ENCODE measurements at regions not wholly inside any gene's neighbourhood (a gene's known extent, or its start where the extent isn't known, plus 50 kb on each side); places are given as distances from the start of the nearest gene placed in this dataset.

DNA sequence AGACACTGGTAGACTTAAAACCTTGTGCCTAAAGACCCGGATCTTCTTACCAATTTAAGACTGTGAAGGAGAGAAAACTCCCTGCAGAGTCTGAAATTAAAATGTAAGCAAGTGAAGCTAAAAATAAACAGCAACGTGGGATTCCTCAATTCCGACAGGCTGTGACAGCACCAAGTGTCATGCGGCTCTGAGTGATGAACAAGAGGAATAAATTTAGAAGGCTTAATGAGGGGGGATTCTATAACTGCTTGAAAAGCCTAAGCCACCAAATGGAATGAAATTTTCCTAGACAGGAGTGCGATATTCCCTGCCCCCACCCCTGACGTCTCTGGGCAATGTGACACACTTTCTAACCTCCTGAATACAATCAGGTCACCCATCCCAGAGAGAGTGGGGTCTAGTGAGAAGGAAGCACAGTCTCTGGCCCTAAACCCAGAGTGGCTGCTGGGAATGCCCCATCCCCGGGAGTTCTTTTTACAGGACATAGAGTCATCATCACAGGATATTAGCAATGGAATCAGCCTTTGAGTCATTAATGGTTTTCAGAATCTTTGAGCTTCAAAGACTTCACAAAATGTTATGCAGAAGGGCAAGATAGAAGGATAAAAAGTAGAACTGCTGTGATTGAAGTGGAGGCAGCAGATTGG is 114.3 kb downstream of the EDEM1 start:
- DNase-seq (ENCODE audit: low spot score) = no peak
- H3K4me3 ChIP-seq = no peak overlapping the region
- H3K36me3 ChIP-seq = no peaks in the 10 kb centered on the region
- intact Hi-C loops (cut with DNase I) = no loop called here
- H3K27ac ChIP-seq = no peak overlapping the region
- TF ChIP-seq POLR2AphosphoS5 (IDR thresholded peaks at IDR 0.05) (no peak), POLR2A (IDR thresholded peaks at IDR 0.05) (no peak)
- TF ChIP-seq, protein P1, sequence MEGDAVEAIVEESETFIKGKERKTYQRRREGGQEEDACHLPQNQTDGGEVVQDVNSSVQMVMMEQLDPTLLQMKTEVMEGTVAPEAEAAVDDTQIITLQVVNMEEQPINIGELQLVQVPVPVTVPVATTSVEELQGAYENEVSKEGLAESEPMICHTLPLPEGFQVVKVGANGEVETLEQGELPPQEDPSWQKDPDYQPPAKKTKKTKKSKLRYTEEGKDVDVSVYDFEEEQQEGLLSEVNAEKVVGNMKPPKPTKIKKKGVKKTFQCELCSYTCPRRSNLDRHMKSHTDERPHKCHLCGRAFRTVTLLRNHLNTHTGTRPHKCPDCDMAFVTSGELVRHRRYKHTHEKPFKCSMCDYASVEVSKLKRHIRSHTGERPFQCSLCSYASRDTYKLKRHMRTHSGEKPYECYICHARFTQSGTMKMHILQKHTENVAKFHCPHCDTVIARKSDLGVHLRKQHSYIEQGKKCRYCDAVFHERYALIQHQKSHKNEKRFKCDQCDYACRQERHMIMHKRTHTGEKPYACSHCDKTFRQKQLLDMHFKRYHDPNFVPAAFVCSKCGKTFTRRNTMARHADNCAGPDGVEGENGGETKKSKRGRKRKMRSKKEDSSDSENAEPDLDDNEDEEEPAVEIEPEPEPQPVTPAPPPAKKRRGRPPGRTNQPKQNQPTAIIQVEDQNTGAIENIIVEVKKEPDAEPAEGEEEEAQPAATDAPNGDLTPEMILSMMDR (IDR thresholded peaks at IDR 0.05) = no peak
- H3K9me3 ChIP-seq = no peaks in the 10 kb centered on the region
- H3K4me1 ChIP-seq (replicated peaks) = no peaks in the 10 kb centered on the region
- no peaks in the 10 kb centered on the region for H3K27me3 ChIP-seq (replicated peaks; ENCODE audit: insufficient read depth)
- WGBS = 64% methylated on average over 7 of the region's 7 CpGs

DNA sequence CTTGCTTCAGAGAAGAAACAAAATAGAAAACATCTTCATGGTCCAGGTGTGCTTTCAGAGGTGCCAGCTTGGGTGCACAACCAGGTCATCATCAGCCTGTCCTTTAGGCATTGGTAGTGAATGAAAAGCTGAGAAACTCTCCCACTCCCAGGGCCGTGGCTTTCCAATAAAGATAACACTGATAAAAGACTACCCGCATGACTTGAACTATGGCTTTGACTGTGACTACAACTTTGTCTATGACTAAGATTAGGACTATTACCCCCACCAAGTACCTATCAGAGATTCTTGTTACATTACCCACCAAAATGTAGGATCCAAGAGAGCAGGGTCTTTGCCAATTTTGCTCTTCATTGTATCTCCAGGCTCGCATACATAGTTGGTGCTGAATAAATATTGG is 115.2 kb downstream of the EDEM1 start:
- Histone ChIP-seq H3K27me3 (replicated peaks; ENCODE audit: insufficient read depth) (no peaks in the 10 kb centered on the region), H3K4me3 (no peak overlapping the region), H3K9me3 (no peaks in the 10 kb centered on the region), H3K36me3 (no peaks in the 10 kb centered on the region), H3K27ac (no peak overlapping the region), H3K4me1 (replicated peaks) (no peaks in the 10 kb centered on the region)
- intact Hi-C loops (cut with DNase I) = no loop called here
- TF ChIP-seq POLR2A (IDR thresholded peaks at IDR 0.05) (no peak), POLR2AphosphoS5 (IDR thresholded peaks at IDR 0.05) (no peak)
- TF ChIP-seq, protein P1 (IDR thresholded peaks at IDR 0.05) = no peak
- 68% methylated on average over 3 of the region's 3 CpGs for WGBS
- no peak for DNase-seq (ENCODE audit: low spot score)

DNA sequence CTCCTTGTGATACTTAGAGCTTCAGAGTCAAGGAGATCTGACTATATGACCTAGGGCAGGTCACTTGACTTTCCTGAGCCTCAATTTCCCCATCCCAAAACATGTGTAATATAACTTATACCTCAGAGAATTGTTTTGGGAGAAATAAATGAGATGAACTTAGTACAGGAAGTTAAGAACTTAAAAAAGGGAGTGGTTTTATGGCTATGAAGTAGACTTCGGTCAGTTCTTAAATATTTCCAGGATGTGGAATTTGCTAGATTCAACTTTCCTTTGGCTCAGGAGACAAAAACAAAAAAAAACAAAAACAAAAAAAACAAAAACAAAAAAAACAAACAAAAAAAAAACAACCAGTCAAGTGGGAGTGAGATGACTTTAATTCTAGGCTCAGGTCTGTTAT is 116.7 kb downstream of the EDEM1 start:
- intact Hi-C loops (cut with DNase I) = no loop called here
- Histone ChIP-seq H3K27ac (no peak overlapping the region), H3K27me3 (replicated peaks; ENCODE audit: insufficient read depth) (no peaks in the 10 kb centered on the region), H3K4me1 (replicated peaks) (no peaks in the 10 kb centered on the region), H3K36me3 (no peaks in the 10 kb centered on the region), H3K9me3 (no peaks in the 10 kb centered on the region), H3K4me3 (no peak overlapping the region)
- 78% methylated on average over 1 of the region's 1 CpG for WGBS
- TF ChIP-seq, protein P1 (IDR thresholded peaks at IDR 0.05) = no peak
- no peak for TF ChIP-seq POLR2AphosphoS5 (IDR thresholded peaks at IDR 0.05)
- no peak for TF ChIP-seq POLR2A (IDR thresholded peaks at IDR 0.05)
- no peak for DNase-seq (ENCODE audit: low spot score)

DNA sequence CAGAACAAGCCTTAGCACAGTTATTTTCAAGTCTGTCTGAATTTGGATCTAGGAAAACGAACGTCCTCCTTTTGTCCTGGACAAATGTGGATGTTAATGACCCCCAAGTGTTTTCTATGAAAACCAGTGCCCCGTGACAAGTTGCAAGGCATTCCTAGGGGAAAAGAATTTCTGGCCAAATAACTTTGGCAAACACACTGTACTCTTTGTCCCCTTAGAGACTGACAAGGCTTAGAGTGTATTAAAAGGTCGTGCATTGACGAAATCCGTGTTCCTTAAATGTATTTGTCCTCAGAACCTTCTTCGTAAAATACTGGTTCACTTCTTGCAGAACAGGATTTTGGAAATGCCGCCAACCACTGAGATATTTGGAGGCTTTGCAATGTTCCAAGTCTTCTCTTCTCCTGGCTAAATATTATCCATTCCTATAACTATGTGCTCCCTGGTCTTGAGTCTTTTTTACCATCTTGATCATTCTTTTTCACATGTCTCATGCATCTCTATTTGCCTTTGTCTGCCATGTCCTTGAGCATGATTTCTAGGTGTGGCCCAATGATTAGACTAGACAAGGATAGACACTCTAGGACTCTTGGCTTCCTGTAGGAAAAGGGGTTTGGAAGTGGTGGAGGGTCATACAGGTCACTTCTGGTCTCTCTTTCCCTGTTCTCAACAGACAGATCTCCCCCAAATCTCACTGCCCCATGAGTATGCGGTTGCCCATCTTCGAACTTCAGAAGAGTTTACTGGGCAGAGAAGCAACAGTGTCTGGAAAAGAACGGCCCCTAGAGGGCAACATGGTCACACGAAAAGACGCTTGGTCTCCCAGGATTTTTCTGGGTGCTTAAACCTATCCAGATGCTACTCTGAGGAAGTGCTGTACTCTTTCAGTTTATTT is 117.5 kb downstream of the EDEM1 start:
- WGBS = 19% methylated on average over 13 of the region's 13 CpGs
- no peak overlapping the region for H3K27ac ChIP-seq
- TF ChIP-seq POLR2A (IDR thresholded peaks at IDR 0.05) = no peak
- TF ChIP-seq, protein P1 (IDR thresholded peaks at IDR 0.05) = peak in 3 of 4 experiments; percentile 42 to 50 (median 47)
- H3K9me3 ChIP-seq = no peaks in the 10 kb centered on the region
- peak; percentile 20 for DNase-seq (ENCODE audit: low spot score)
- intact Hi-C loops (cut with DNase I) = no loop called here
- no peaks in the 10 kb centered on the region for H3K27me3 ChIP-seq (replicated peaks; ENCODE audit: insufficient read depth)
- H3K4me3 ChIP-seq = no peak overlapping the region
- no peaks in the 10 kb centered on the region for H3K4me1 ChIP-seq (replicated peaks)
- no peaks in the 10 kb centered on the region for H3K36me3 ChIP-seq

DNA sequence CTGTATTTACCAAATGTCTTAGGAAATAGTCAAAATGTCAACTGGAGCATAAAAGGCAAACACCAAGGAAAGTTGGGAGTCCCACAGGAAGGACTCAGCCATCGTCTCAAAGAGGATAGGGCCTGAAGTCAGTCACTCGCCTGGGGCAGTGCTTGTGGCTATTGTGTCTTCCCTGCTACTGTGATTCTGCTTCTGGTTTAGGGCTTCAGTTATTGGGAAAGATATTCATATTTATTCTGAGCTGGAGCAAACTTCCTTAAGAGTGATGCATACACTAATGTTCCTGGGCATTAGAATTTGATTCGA is 118.1 kb downstream of the EDEM1 start:
- no peak for DNase-seq (ENCODE audit: low spot score)
- no peak overlapping the region for H3K27ac ChIP-seq
- TF ChIP-seq, protein P1 (IDR thresholded peaks at IDR 0.05) = no peak
- no peak for TF ChIP-seq POLR2A (IDR thresholded peaks at IDR 0.05)
- TF ChIP-seq POLR2AphosphoS5 (IDR thresholded peaks at IDR 0.05) = no peak
- H3K9me3 ChIP-seq = no peaks in the 10 kb centered on the region
- 73% methylated on average over 3 of the region's 3 CpGs for WGBS
- intact Hi-C loops (cut with DNase I) = no loop called here
- no peaks in the 10 kb centered on the region for H3K36me3 ChIP-seq
- H3K4me1 ChIP-seq (replicated peaks) = no peaks in the 10 kb centered on the region
- no peak overlapping the region for H3K4me3 ChIP-seq
- no peaks in the 10 kb centered on the region for H3K27me3 ChIP-seq (replicated peaks; ENCODE audit: insufficient read depth)

All from prostate gland (tissue), 2 donors.